DMS 273 (cell line): ENCODE measurements at regions not wholly inside any gene's neighbourhood (a gene's known extent, or its start where the extent isn't known, plus 50 kb on each side); places are given as distances from the start of the nearest gene placed in this dataset.

Experiments
- DNase-seq: peaks from one replicate; lab custom pipeline; 2025; ENCODE audit not compliant: unreplicated experiment; lab: John Stamatoyannopoulos, UW

DNA sequence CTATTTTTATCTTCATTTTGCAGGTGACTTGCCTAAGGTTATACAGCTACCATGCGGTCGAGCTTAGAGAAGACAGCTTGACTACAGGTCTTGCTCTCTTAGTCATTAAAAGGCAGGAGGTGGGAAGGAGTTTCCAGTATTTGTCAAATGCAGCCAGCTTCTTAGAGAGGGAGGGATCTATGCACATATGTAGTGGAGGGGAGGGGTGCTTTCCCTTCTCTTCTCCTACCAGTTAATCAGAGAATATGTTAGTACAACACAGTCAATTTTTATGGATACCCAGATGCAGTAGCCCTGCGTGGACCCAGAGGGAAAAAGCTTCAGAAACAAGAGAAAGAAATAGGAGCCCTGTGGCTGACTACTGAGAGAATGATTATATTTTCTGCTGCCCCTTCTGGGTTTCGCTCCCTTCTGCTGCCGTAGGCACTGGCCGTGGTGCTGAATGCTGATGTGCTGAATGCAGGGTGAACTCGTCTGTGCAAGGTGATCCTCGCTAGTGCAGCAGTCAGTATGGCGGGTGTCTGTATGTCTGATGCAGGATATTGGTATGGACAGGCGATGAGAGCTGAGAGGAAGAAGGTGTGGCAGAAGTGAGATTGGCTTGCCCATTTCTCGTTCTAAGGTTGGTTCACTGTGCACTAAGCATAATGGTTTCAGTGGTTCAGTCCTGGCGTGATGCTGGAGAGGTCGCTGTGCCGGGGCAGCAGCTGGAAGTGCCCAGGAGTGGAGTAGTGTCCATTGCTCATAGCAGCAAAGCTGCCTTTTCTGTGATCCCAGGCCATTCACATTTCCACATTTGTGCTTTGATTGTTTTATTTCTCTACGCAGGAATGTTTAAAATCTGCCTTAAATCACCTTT is 189.2 kb upstream of the PODXL start:
- DNase-seq = peak; percentile 34

DNA sequence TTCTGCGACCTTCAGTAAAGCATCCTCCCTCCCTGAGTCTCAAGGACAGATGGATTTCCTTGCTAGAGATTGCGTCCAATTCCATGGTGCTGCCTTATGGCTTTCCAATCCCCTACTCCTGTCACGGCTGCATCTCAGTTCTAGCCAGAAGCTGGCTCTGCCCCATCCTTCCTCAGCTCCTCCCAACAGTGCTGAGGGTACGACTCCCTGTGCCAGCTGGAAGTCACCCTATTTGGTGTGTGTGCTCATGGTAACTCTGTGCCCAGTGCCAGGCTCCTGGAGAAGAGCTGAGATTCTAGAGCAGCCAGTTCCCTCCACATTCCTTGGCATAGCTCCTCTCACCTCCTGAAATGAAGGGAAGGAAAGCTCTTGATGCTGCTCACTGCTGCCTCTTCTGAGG is 185.0 kb upstream of the PODXL start:
- DNase-seq = no peak

DNA sequence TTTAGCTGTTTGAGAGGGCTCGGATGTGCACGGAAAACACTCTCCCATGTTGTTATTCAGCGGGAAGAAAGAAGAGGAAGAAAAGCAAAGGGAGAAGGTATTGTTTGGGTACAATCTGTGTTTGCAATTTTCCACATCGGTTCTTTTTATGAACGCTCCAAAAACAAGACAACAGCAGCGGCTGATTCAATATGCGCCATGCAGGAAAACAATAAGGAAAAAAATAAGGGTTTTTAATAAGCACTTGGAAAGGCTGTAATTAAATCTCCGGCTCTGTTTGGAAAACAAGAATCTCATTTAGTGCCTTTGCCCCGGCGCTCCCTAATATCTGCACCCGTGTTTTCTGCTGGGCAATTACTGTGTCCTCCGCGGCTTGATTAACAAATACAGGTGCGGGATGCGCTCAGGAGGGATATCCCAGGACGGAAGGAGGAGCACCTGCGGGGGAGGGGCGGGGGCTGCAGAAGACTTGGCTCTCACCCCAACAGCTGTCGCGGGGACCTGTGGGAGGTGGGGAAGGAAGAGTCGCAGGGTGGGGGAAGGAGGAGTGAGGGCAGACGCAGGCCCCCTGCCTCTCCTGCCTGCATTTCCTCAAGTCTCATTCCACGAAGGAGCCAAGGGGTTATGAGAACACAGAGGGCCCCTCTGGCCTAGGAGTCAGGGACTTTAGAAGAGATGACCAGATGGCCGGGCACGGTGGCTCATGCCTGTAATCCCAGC is 181.5 kb upstream of the PODXL start:
- DNase-seq = no peak

DNA sequence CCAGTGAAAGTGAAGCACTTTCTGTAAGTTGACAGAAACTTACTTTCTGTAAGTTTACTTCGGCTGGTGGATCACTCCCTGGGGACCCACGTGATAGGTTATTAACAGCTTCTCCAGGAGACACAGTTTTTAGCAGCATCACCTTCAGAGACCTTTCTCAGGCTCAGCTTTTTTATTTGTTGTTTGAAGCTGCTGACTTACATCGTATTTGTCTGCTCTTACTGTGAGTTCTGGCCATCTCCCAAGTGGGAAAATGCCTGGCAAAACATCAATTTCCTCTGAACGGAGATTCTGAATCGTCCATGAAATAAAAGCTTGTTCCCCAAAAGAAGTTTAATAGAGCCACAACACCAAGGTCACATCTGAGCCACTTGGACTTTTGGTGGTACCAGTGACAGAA is 178.7 kb upstream of the PODXL start:
- DNase-seq = no peak

DNA sequence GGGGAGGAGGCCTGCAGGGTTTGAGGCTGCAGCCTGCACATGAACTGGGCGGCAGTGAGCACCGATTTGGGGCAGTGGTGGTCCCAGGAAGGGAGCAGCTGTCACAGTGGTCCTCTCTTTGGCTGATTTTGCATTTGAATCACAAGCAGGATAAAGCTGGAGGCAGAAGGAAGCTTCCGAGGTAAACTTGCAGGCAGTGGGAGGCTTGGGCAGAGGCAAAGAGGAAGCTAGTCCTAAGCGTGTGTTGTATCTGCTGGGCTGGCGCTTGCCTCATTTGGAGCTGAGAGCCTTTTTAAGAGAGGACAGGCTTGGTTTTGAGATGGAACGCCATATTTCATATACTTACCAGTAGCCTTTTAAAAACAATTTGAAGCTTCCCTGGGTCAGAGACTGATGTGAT is 177.2 kb upstream of the PODXL start:
- DNase-seq = no peak

DNA sequence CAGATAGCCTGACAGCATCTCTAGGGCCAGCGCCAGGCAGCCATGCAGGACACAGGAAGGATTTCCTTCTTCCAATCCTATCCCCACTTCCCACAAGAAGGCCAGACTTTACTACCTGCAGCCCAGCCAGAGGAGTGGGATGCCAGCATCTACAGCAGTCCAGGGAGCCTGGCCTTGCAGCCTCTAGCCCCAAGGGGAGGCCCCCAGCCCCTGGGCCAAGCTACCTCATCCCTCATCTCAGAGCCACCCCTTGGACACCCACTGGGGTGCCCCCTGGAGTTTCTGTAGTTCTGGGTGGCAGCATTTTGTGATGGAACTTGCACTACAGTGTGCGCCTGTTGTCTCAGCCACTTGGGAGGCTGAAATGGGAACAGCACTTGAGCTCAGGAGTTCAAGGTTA is 170.8 kb upstream of the PODXL start:
- no peak for DNase-seq

DNA sequence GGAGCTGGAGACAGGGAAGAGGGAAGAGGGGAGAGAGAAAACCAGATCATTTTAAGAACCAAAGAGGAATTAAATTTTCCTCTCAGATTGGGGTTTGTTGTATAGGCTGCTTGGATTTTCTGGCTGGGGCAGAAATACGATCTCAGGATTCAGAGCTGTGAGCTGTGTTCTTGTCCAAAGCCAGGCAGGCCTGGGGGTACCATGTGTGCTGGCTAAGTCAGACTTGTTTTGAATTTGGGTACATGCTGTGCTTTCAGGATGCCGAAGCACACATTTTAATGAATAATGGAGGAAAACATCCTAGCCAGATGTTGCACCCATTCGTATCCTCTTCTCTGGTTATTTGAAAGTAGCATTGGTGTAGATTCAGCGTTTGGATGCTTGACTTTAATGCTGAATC is 170.3 kb upstream of the PODXL start:
- DNase-seq = no peak

DNA sequence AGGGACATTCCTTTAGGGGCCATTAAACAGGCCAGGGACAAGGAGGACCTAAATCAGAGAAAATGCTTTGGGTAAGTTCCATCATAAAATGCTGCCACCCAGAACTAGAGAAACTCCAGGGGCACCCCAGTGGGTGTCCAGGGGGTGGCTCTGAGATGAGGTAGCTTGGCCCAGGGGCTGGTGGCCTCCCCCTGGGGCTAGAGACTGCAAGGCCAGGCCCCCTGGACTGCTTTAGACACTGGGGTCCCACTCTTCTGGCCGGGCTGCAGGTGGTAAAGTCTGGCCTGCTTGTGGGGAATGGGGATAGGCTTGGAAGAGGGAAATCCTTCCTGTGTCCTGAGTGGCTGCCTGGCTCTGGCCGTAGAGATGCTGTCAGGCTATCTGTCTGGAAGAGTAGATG is 169.6 kb upstream of the PODXL start:
- no peak for DNase-seq

DNA sequence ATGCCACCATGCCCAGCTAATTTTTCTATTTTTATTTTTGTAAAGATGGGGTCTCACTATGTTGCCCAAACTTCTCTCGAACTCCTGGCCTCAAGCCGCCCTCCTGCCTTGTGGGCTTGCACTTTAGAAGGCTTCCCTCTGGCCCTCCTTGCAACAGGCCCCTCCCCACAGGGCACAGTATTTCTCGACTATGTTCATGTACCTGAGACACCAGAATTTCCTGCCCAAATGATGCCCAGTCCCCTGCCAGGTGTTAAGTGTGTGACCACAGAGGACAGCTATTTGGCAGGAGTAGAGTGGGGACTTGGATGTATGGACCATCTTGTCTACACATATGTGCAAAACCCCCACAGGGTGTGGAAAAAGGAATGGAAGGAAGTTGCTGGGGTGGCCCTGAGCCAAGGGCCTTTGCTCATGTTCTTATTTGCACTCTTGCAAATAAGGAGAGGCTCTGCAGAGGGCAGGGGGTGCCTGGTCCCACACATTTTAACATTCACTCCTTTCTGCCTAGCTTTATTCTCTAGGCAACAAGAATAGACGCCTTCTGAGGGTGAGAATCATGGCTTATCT is 168.4 kb upstream of the PODXL start:
- no peak for DNase-seq

DNA sequence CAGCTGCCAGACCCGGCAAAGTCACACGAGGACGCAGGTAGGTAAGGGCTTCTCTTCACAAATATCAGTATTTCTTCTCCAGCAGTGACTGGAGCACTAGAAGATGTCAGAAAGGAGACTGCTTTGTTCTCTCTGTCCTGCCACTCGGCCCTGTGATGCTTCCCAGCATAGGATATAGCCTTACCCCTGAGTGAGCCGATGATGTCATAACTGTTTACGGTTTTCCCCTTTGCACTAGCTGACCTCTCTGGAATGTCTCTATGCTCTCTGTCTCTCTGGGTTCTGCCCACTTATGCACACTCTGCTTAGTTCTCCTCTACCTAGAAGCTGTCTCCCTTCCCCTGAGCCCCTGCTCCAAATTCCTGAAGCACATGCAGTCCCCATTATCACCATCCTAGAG is 167.5 kb upstream of the PODXL start:
- DNase-seq = no peak

DNA sequence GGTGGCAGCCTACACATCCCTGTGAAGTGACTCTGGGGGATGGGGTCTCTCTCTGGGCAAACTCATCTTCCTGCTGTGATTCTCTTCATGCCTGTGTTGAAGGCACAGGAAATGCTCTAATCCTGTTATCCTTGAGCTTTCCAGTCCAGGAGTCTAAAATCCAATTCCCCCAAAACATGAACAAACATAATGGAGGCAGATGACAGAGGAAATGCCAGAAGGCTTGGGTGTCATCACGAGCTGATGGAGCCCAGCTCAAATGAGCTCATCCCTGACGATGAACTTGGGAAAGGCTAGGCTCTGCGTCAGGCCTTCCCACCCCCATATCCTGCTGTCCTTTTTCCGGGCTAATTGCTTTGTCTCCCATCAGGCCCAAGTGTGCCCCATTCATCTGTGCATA is 165.9 kb upstream of the PODXL start:
- DNase-seq = no peak

DNA sequence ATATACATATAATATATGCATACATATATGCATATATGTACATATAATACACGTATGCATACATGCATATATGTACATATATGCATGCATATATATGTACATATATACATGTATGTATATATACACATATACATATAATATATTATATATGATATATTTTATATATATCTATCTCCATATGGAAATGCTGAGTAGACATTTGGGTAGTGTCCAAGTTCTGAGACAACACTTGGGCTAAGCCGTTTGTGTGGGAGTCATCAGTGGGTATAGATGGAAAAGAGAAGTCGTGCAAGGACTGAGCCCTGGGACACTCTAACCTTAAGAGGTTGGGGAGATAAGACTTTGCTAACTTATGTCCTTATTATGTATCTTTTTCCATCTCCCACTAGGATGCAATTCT is 165.2 kb upstream of the PODXL start:
- DNase-seq = no peak

DNA sequence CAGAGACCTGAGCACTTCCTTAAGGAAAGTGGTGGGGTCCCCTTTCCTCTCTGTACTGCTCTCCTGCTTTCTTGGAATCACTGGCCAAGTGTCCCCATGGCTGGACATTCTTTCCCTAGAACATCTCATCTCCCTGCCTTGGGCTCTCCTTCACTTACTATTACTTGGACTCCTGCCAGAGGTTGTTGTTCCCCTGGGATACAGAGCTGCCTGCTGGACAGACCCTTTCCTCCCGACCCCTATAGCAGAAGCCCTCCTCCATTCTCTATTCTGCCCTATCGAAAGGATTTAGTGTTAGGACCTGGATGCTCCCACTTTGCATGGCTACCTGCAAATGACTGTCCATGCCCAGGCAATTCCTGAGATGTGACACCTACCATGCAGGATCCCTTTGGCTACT is 164.3 kb upstream of the PODXL start:
- DNase-seq = no peak

DNA sequence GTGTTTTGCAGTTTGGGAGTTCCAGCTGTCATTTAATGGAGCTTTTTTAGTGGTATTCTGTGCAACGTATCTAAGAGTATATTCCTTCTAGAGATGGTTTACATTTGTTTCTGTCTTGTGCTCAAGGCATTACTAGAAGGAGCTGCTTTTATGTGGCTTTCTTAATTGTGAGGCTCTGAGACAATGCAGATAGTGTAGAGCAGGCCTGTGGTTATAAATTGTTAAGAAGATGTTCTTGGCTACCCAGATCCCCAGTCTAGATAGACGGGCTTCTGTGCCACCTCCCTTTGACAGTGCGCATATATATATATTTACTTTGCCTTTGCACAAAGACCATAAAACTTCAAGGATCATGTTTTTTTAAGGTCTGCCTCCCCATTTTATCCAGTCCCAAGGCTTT is 160.8 kb upstream of the PODXL start:
- DNase-seq = no peak

DNA sequence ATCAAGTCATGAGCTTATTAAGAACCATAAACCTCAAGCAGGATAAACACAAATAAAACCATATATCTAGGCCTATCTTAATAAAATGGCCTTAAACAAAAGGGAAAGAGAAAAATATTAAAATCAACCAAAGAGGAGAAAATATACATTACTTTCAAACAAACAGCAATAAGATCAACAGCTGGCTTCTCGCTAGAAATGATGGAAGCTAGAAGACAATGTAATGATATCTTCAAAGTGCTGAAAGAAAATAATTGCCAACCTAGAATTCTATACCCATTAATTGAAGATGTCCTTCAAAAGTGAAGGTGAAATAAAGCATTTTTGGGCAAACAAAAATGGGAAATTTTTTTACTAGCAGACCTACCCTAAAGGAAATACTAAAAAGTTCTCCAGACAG is 142.9 kb upstream of the PODXL start:
- no peak for DNase-seq

DNA sequence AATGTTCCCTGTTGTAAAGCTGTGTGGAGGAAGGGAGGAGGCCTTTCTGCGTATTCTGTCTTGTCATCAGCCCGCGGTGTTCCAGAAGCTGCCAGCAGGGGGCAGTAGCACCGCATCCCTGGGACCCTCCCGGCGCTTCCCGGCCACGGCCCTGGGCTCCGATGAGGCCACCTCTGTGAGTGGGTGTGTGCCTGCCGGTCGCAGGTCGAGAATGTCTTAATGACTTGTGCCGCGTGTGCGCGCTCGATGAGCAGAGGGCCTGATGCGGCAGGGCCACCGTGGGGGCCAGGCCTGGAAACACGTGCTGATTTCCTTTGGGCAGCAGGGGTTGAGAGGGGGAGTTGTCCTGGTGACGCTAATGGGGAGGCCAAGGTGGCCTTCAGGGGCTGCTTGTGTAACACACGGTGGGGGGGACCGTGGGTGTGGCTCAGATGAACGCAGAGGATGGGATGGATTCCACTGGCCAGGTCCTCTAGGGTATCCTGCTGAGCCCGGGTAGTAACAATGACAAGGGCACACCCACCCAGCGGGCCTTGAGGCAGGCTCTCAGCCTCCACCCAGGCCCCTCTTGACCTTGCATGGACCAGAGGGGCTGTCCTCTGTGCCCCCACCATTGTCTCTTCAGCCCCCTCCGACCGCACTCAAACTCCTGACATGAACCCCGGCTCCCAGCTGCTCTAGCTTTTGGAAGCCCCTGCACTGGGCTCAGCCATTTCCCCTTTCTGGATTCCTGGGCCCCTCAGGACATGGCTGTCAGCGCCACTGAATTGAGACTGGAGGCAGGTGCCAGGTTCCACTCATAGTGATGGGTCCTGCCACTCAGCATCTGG is 135.9 kb upstream of the PODXL start:
- peak; percentile 91 for DNase-seq

DNA sequence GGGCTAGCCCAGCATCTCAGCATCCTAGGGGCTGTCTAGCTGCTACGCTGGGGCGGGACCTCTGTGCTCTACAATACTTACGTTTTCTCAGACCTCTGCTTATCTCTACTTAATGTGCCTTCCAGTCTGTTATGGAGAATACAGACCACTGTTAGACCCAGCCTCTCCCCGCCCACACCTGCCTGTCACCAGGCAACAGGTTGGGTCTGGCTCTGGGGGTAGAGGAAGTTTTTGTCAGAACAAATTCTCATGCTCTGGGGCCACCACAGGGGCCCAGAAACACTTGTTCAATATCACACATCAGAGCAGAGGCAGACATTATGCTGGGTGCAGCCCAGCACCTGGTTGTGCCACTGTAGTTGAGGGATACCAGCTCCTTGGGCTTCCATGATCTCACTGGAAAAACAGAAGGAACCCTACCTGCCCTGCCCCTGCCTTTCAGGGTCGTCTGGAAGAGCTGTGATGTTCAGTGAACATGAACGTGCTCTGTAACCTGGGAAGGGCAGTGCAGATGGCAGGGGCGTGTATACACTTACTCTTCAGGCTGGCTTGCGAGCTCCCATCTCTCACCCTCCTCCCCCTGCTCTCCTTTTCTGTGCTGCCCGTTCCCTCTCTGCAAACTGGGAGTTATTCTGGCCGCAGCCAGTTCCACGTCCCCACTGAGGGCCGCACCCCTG is 135.2 kb upstream of the PODXL start:
- no peak for DNase-seq

DNA sequence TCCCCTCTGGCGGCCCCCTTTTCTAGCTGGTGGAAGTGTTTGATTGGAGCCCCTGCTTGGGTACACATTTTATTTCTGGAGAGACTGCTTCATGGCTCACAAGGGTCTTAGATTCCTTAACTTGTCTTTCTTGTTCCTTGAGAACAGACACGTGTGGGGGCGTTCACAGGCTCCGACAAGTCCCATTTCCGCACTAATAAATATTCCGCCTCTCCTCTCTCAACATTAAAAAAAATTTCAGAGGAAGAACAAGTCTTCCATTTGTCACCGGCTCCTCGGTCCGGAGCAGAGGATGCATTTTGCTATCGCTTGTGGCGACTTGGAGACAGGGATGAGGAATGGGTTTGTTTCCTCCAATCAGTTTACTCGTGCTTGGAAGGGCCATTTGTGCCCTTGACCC is 134.0 kb upstream of the PODXL start:
- no peak for DNase-seq

DNA sequence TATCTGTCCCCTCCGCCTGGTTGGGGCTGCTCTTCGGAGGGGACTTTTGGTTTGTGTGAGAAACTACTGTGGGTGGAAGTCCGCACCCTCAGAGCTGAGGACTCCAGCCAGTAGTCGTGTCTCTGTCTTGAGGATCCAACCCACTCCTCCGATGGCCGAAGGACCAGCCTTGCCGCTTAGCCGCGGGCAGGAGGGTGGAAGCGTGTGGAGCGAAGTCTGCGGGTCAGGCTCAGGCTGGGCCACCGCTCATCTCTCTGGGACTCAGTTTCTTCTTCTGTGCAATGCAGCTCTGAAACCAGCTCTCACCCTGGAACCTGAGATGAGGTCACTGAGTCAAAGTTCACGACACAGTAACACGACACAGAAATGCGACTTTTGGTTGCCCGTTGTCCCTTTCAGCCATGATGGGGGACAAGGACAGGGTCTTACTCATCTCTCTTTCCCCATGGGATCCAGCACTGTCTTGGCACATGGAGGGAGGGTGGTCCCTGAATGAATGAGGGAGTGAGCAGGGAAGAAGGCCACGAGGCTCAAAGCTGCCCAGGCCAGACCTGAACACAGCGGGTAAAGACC is 133.3 kb upstream of the PODXL start:
- no peak for DNase-seq
